ENCODE measurements at regions not wholly inside any gene's neighbourhood (a gene's known extent, or its start where the extent isn't known, plus 50 kb on each side); places are given as distances from the start of the nearest gene placed in this dataset.

DNA sequence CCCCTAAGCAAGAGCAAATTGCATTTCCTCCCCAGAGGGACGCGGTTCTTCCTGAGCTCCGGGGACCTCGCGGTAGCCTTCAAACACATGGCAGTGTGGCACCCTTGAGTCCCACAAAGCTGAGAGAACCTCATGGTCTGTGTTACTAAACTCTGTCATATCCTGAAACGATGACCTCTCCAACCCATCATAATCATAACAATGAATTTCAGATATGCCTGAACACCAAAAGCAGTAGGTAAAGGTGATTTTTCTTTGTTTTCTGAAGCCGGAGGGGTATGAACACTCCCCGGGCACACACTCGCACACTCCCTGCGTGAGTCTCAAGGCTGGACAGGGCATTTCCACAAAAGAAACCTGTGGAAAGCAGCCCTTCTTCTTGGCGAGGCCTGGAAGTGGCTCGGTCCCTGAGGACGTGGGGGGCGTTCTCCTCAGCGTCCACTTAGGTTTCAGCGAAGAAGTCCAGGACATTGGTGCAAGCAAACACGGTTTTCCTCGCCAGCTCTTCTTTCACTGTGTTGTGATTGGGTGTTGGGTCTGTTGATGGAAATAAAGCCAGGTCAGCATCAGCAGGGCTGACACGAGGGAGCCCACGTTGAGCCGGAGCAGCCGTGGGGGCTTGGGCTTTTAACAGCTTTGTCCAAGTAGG, 183.4 kb downstream of the ERMARD start:
- TF ChIP-seq, protein P1, sequence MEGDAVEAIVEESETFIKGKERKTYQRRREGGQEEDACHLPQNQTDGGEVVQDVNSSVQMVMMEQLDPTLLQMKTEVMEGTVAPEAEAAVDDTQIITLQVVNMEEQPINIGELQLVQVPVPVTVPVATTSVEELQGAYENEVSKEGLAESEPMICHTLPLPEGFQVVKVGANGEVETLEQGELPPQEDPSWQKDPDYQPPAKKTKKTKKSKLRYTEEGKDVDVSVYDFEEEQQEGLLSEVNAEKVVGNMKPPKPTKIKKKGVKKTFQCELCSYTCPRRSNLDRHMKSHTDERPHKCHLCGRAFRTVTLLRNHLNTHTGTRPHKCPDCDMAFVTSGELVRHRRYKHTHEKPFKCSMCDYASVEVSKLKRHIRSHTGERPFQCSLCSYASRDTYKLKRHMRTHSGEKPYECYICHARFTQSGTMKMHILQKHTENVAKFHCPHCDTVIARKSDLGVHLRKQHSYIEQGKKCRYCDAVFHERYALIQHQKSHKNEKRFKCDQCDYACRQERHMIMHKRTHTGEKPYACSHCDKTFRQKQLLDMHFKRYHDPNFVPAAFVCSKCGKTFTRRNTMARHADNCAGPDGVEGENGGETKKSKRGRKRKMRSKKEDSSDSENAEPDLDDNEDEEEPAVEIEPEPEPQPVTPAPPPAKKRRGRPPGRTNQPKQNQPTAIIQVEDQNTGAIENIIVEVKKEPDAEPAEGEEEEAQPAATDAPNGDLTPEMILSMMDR (IDR thresholded peaks at IDR 0.05), result no peak
- no peak for TF ChIP-seq POLR2A (IDR thresholded peaks at IDR 0.05; ENCODE audit: low read depth)
- TF ChIP-seq POLR2AphosphoS5 (IDR thresholded peaks at IDR 0.05), result no peak
- no peak for TF ChIP-seq EP300 (IDR thresholded peaks at IDR 0.05)

Data from esophagus muscularis mucosa (tissue), 4 donors.